Right renal cortex interstitium (tissue), 3 donors: ENCODE measurements at regions not wholly inside any gene's neighbourhood (a gene's known extent, or its start where the extent isn't known, plus 50 kb on each side); places are given as distances from the start of the nearest gene placed in this dataset.
"Not testable (repeated sequence)": the region's sequence is repeated elsewhere in the genome, so short reads cannot be mapped to it uniquely, and the experiment has no call there.

Source experiments
- DNase-seq, 3 donors: peaks; one replicate each; pipeline ENCODE4 v3.0.0-alpha.2; 2013; ENCODE audit warnings: low read depth in 3 of 3, low spot score in 2 of 3

DNA sequence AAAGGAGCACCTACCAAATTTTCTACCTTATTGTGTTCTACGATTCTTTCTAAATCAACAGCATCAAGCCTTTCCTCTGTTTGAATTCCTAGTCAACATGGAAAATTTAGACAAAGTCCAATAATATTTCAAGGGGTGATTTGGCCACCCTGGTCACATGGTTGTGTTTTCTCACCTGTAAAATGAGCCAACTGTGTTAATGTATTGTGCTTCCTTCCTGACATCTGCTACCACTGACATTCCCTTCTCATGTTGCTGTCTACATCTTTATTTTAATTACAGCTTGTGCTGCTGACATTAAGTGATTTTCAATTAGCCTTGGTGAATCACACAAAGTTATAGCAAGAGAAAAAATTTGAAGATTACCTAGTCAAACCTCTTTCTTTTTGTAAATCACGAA is 83.0 kb upstream of the NPSR1 start:
- DNase-seq, result no peak

DNA sequence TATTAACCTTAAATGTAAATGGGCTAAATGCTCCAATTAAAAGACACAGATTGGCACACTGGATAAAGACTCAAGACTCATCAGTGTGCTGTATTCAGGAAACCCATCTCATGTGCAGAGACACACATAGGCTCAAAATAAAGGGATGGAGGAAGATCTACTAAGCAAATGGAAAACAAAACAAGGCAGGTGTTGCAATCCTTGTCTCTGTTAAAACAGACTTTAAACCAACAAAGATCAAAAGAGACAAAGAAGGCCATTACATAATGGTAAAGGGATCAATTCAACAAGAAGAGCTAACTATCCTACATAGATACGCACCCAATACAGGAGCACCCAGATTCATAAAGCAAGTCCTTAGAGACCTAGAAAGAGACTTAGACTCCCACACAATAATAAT is 80.1 kb upstream of the NPSR1 start:
- not testable (repeated sequence) for DNase-seq

DNA sequence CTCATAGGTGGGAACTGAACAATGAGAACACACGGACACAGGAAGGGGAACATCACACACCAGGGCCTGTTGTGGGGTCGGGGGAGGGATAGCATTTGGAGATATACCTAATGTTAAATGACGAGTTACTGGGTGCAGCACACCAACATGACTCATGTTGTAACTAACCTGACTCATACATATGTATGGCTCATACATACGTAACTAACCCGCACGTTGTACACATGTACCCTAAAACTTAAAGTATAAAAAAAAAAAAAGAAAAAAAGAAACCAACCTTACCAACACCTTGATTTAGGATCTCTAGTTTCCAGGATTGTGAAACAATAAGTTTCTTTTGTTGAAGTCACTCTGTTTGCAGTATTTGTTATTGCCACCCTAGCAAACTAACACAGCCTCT is 76.3 kb upstream of the NPSR1 start:
- not testable (repeated sequence) for DNase-seq

DNA sequence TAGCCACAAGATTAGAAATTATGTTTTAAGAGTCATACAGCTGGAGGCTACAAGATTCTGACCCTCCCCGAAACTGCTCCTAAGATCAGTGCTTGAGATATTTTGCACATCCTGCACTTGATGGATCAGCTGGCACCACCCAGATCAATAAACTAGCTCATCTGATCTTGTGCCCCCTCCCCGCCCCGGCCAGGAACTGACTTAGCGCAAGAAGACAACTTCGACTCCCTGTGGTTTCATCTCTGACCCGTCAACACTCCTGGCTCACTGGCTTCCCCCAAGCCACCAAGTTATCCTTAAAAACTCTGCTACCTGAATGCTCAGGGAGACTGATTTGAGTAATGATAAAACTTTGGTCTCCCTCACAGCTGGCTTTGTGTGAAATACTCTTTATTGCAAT is 73.5 kb upstream of the NPSR1 start:
- DNase-seq, result no peak

DNA sequence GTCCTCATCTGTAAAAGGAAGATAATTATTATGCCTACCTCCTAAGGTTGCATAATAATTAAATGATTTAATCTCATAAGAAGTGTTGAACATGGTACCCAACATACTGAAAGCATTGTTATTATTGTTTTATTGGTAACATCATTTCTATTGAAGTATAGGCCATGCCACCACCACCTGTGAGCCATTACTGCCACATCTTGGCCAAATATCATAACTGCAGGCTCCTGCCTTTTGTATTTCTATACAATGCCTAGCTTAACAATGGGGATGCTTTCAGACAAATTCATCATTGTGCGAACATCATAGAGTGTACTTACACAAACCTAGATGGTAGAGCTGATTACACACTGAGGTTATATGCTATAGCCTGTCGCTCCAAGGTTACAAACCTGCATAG is 61.1 kb upstream of the NPSR1 start:
- DNase-seq, result no peak

GRCh38 chr7:34603711-34604444 is 54.1 kb upstream of the NPSR1 start:
- DNase-seq, result no peak
